Tibial nerve (tissue), 4 donors: ENCODE measurements at regions not wholly inside any gene's neighbourhood (a gene's known extent, or its start where the extent isn't known, plus 50 kb on each side); places are given as distances from the start of the nearest gene placed in this dataset.

Experiments used
- DNase-seq, 2 donors: peaks; one replicate each; pipeline ENCODE4 v3.0.0-alpha.2; 2019; ENCODE audit warnings: low spot score in 2 of 2
- H3K27ac ChIP-seq, 4 donors: fragments of 200-600 bp; sonication (generic) in 3 of 4; one replicate each; pipeline ENCODE4 v1.5.1; 2017 to 2019; ENCODE audit warnings: mild to moderate bottlenecking in 1 of 4
- H3K27me3 ChIP-seq, 2 donors: fragments of 200-600 bp; sonication (generic) in 1 of 2; one replicate each; pipeline versions ENCODE4 v1.5.1 to v1.6.0; 2017 to 2019
- H3K36me3 ChIP-seq, 3 donors: fragments of 200-600 bp; sonication (generic); one replicate each; pipeline ENCODE4 v1.5.1; 2018 to 2019
- H3K4me1 ChIP-seq, 4 donors: fragments of 200-600 bp; sonication (generic) in 3 of 4; one replicate each; pipeline ENCODE4 v1.5.1; 2017 to 2019
- H3K4me3 ChIP-seq, 4 donors: fragments of 200-600 bp; sonication (generic) in 3 of 4; one replicate each; pipeline ENCODE4 v1.5.1; 2017 to 2019; ENCODE audit warnings: mild to moderate bottlenecking in 1 of 4, moderate library complexity in 1 of 4
- H3K9me3 ChIP-seq, 4 donors: fragments of 200-600 bp; sonication (generic) in 3 of 4; one replicate each; pipeline ENCODE4 v1.5.1; 2017 to 2019
- EP300 ChIP-seq, 2 donors: sonication (generic); formaldehyde crosslinking; IDR thresholded peaks; one replicate each; pipeline ENCODE4 v1.6.1; 2017; ENCODE audit warnings: antibody characterized with exemption in 2 of 2, mild to moderate bottlenecking in 1 of 2
- POLR2A ChIP-seq, 2 donors: fragments of 450-650 bp; IDR thresholded peaks; one replicate each; pipeline ENCODE4 v1.6.1; 2017; ENCODE audit warnings: antibody characterized with exemption in 2 of 2, mild to moderate bottlenecking in 2 of 2, moderate library complexity in 2 of 2
- WGBS, 2 donors: methylation state at CpG; one replicate each; pipeline ENCODE4 v1.1.5; 2018; 5-methylcytosine and 5-hydroxymethylcytosine counted together
- TF ChIP-seq, protein P1 (sequence below), 5 experiments: fragments of 200-600 bp in 3 of 5; fragments of 450-650 bp in 2 of 5; sonication (generic) in 3 of 5; IDR thresholded peaks; one replicate each; pipeline ENCODE4 v1.5.1; 2016 to 2019; ENCODE audit warnings: antibody characterized with exemption in 5 of 5, mild to moderate bottlenecking in 3 of 5, moderate library complexity in 2 of 5

DNA sequence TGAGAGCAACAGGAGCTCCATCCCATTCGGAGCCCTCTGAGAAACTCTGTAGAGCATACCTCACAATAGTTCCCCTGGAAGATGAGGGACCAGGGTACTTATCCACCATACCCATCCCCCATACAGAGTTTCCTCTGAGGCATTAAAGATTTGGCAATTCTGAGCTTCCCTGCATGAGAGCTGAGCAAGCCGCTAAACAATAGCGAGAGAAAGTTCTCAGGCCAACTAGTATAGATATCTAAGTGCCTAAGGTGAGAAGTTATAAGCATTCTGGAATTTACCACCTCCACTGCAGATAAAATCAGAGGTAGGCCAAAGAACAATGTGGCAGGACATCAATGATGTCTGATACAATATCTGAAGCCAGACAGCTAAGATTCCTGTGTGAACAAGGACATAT, 129.1 kb upstream of the MBNL1 start:
- WGBS, 2 donors = 93 to 96% methylated on average over 3 of the region's 3 CpGs
- DNase-seq = no peak
- Histone ChIP-seq H3K27me3 (no peaks in the 10 kb centered on the region), H3K27ac (no peak overlapping the region), H3K9me3 (no peaks in the 10 kb centered on the region), H3K4me1 (no peaks in the 10 kb centered on the region), H3K36me3 (no peaks in the 10 kb centered on the region), H3K4me3 (no peak overlapping the region)
- TF ChIP-seq, protein P1, sequence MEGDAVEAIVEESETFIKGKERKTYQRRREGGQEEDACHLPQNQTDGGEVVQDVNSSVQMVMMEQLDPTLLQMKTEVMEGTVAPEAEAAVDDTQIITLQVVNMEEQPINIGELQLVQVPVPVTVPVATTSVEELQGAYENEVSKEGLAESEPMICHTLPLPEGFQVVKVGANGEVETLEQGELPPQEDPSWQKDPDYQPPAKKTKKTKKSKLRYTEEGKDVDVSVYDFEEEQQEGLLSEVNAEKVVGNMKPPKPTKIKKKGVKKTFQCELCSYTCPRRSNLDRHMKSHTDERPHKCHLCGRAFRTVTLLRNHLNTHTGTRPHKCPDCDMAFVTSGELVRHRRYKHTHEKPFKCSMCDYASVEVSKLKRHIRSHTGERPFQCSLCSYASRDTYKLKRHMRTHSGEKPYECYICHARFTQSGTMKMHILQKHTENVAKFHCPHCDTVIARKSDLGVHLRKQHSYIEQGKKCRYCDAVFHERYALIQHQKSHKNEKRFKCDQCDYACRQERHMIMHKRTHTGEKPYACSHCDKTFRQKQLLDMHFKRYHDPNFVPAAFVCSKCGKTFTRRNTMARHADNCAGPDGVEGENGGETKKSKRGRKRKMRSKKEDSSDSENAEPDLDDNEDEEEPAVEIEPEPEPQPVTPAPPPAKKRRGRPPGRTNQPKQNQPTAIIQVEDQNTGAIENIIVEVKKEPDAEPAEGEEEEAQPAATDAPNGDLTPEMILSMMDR (IDR thresholded peaks at IDR 0.05) = no peak
- no peak for TF ChIP-seq EP300 (IDR thresholded peaks at IDR 0.05)
- no peak for TF ChIP-seq POLR2A (IDR thresholded peaks at IDR 0.05)

DNA sequence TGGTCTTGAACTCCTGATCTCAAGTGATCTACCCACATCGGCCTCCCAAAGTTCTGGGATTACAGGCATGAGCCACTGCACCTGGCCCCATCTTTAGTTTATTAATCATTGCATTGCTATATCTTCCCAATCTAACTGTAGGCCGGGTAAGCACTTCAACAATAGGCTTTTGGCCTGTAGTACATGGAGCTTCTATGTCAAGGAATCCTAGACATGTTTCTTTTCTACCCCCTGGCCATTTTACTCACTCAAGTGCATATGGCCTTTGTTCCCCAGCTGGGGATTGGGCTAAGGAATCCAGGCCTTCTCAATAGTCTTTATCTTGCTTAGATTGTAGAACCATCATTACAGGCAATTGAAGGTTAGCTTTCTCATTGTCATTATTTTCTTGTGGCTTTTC, 122.3 kb upstream of the MBNL1 start:
- Histone ChIP-seq H3K9me3 (no peaks in the 10 kb centered on the region), H3K4me1 (peaks cover 0 to 5% (median 0%) of the 10 kb centered on the region in 4 donors), H3K27ac (no peak overlapping the region), H3K4me3 (no peak overlapping the region), H3K36me3 (no peaks in the 10 kb centered on the region), H3K27me3 (no peaks in the 10 kb centered on the region)
- 90 to 95% methylated on average over 2 of the region's 2 CpGs for WGBS, 2 donors
- no peak for DNase-seq
- TF ChIP-seq POLR2A (IDR thresholded peaks at IDR 0.05) (no peak), EP300 (IDR thresholded peaks at IDR 0.05) (no peak)
- TF ChIP-seq, protein P1 (IDR thresholded peaks at IDR 0.05) = no peak

DNA sequence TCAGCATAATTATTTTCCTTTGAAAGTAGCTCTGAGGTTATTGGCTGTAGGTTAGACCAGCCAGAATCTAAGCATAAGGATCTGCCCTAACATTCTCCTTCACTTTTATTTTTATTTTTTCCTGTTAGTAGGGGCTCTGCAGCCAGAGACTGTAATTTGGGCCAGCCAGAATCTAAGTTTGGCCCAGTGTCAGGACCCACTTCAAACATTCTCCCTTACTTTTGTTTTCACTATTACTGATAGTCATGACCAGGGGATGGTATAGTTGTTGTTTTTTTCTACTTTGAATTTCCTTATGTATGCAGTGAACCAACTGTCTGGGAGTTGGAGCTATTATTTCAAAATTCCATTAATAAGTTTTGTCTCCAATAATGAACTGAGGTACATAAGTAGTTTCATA, 121.0 kb upstream of the MBNL1 start:
- no peak overlapping the region for H3K27ac ChIP-seq
- H3K9me3 ChIP-seq = peaks cover 0 to 5% (median 0%) of the 10 kb centered on the region in 4 donors
- H3K4me1 ChIP-seq = peaks cover 0 to 5% (median 0%) of the 10 kb centered on the region in 4 donors
- H3K27me3 ChIP-seq = no peaks in the 10 kb centered on the region
- no peak for DNase-seq
- TF ChIP-seq, protein P1 (IDR thresholded peaks at IDR 0.05) = no peak
- no peak for TF ChIP-seq POLR2A (IDR thresholded peaks at IDR 0.05)
- no peak for TF ChIP-seq EP300 (IDR thresholded peaks at IDR 0.05)
- H3K4me3 ChIP-seq = no peak overlapping the region
- no peaks in the 10 kb centered on the region for H3K36me3 ChIP-seq

DNA sequence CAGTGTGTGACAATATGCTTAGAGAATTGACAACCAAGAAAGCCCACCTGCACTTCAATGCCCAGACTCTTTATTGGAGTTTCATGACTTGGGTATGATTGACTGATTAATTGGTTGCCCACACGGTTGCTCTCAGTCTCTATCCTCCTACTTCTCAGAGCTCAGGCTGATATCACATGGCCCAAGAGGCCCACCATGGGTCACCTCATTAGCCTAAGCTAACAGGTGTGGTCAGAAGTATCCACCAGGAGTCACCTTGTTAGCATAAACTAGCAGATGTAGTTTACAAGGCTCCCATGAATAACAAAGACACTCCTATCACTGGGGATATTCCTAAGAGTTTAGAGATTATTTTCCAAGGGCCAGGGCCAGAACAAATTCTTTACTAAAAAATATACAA, 120.2 kb upstream of the MBNL1 start:
- peaks cover 0 to 5% (median 0%) of the 10 kb centered on the region in 4 donors for H3K4me1 ChIP-seq
- no peak for DNase-seq
- TF ChIP-seq POLR2A (IDR thresholded peaks at IDR 0.05) (no peak), EP300 (IDR thresholded peaks at IDR 0.05) (no peak)
- TF ChIP-seq, protein P1 (IDR thresholded peaks at IDR 0.05) = no peak
- no peaks in the 10 kb centered on the region for H3K36me3 ChIP-seq
- 71 to 74% methylated on average over 1 of the region's 1 CpG for WGBS, 2 donors
- H3K27me3 ChIP-seq = no peaks in the 10 kb centered on the region
- no peak overlapping the region for H3K27ac ChIP-seq
- H3K9me3 ChIP-seq = peaks cover 0 to 5% (median 0%) of the 10 kb centered on the region in 4 donors
- no peak overlapping the region for H3K4me3 ChIP-seq

DNA sequence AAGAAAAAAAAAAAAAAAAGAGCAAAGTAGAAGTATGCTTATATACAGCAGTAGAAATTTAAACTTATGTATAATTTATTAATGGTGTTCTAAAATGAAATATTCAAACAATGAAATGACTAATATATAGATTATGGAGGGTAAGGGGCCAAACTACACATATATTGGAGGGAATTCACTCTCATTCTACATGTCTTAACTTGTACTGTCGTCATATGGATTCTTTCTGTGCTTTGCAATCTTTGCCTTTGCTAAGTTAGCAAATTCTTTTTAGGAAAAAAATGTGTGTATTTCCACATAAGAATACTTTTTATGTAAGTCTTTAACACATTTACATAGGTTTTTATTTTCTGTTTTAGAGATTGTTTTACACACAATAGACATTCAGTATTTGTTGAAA, 118.9 kb upstream of the MBNL1 start:
- DNase-seq = no peak
- TF ChIP-seq, protein P1 (IDR thresholded peaks at IDR 0.05) = no peak
- no peak for TF ChIP-seq POLR2A (IDR thresholded peaks at IDR 0.05)
- TF ChIP-seq EP300 (IDR thresholded peaks at IDR 0.05) = no peak
- no peaks in the 10 kb centered on the region for H3K36me3 ChIP-seq
- H3K4me3 ChIP-seq = no peak overlapping the region
- peaks cover 0 to 5% (median 0%) of the 10 kb centered on the region in 4 donors for H3K4me1 ChIP-seq
- no peak overlapping the region for H3K27ac ChIP-seq
- 75 to 76% methylated on average over 1 of the region's 1 CpG for WGBS, 2 donors
- no peaks in the 10 kb centered on the region for H3K27me3 ChIP-seq
- H3K9me3 ChIP-seq = peaks cover 0 to 5% (median 0%) of the 10 kb centered on the region in 4 donors
